GM12878 (cell line): ENCODE measurements at regions not wholly inside any gene's neighbourhood (a gene's known extent, or its start where the extent isn't known, plus 50 kb on each side); places are given as distances from the start of the nearest gene placed in this dataset.

Source experiments
- BHLHE40 ChIP-seq, 2 experiments: fragments of 450-650 bp in 1 of 2; IDR thresholded peaks; 2 replicates each; pipeline ENCODE4 v1.6.1; 2011 to 2017; ENCODE audit warnings: low read depth in 2 of 2, borderline replicate concordance in 1 of 2, improper control_type of control experiment in 1 of 2, low read length in 1 of 2, mild to moderate bottlenecking in 1 of 2
- CTCF ChIP-seq, 3 experiments: IDR thresholded peaks in 2 of 3; conservative IDR thresholded peaks in 1 of 3; 2 replicates each; pipeline ENCODE4 v1.5.1; 2011; ENCODE audit warnings: low read depth in 3 of 3, low read length in 3 of 3, mild to moderate bottlenecking in 3 of 3, control low read depth in 2 of 3, moderate library complexity in 2 of 3, inconsistent platforms in 1 of 3, mixed read lengths in 1 of 3; ENCODE audit not compliant: control insufficient read depth in 2 of 3, insufficient read depth in 1 of 3; ENCODE audit errors: extremely low read depth in 1 of 3
- E2F4 ChIP-seq: IDR thresholded peaks from 2 replicates; pipeline ENCODE4 v1.6.1; 2012; ENCODE audit warnings: low read depth, low read length, improper control_type of control experiment
- EED ChIP-seq: sonication (generic); IDR thresholded peaks from 2 replicates; pipeline ENCODE4 v1.6.1; 2016; ENCODE audit warnings: antibody characterized with exemption, low read depth
- JUNB ChIP-seq: IDR thresholded peaks from 2 replicates; pipeline ENCODE4 v1.6.1; 2016; ENCODE audit warnings: antibody characterized with exemption, mild to moderate bottlenecking
- MAX ChIP-seq: IDR thresholded peaks from 2 replicates; pipeline ENCODE4 v1.6.1; 2012; ENCODE audit warnings: low read depth, low read length, improper control_type of control experiment
- PKNOX1 ChIP-seq: fragments of 450-650 bp; IDR thresholded peaks from 2 replicates; pipeline ENCODE4 v1.6.1; 2016; ENCODE audit warnings: mild to moderate bottlenecking
- POLR2AphosphoS5 ChIP-seq: IDR thresholded peaks from 2 replicates; pipeline ENCODE4 v1.6.1; 2011; ENCODE audit warnings: mild to moderate bottlenecking, low read length, inconsistent platforms
- RELB ChIP-seq: fragments of 450-650 bp; IDR thresholded peaks from 2 replicates; pipeline ENCODE4 v1.6.1; 2017; ENCODE audit warnings: low read depth, mild to moderate bottlenecking, moderate library complexity
- SP1 ChIP-seq: IDR thresholded peaks from one replicate; pipeline ENCODE4 v1.6.1; 2011; ENCODE audit warnings: low read depth, low read length
- TAF1 ChIP-seq: IDR thresholded peaks from 2 replicates; pipeline ENCODE4 v1.6.1; 2011; ENCODE audit warnings: mild to moderate bottlenecking, low read depth, low read length, borderline replicate concordance
- ZNF274 ChIP-seq: IDR thresholded peaks from one replicate; pipeline ENCODE4 v1.8.0; 2011; ENCODE audit not compliant: insufficient read length, insufficient read depth

- TF ChIP-seq RELB (peak; percentile 64; the same call in 1 of the 2 replicates), POLR2AphosphoS5 (peak; percentile 52; the same call in 1 of the 2 replicates), E2F4 (no peak), PKNOX1 (peak; percentile 64; the same call in 1 of the 2 replicates), CTCF (IDR thresholded peaks at IDR 0.05 in 2 of 3, conservative IDR thresholded peaks at IDR 0.05 in 1 of 3; ENCODE audit: control insufficient read depth in 2 of 3, extremely low read depth in 1 of 3, insufficient read depth in 1 of 3, low read depth in 3 of 3, low read length in 3 of 3) (peak; percentile 61 to 77 (median 63)), BHLHE40 (IDR thresholded peaks at IDR 0.05; ENCODE audit: borderline replicate concordance in 1 of 2, low read depth in 2 of 2, low read length in 1 of 2) (peak in 1 of 2 experiments; percentile 29; a peak in 1 of 4 replicates), ZNF274 (no peak), JUNB (no peak; the same call in 1 of the 2 replicates), MAX (no peak), TAF1 (0 out of 2 replicates have a peak, but pooled peaks have one; percentile 38), EED (peak; percentile 62; the same call in 1 of the 2 replicates), SP1 (no peak)
- TF ChIP-seq, all 136 proteins: peak for 39
Measured at GRCh38 chr12:11553871-11554533, 95.5 kb upstream of the ETV6 start (continued).
